ENCODE measurements at regions not wholly inside any gene's neighbourhood (a gene's known extent, or its start where the extent isn't known, plus 50 kb on each side); places are given as distances from the start of the nearest gene placed in this dataset.

GRCh38 chr15:69784798-69785566 is 312.7 kb downstream of the TLE3 start:
- TF ChIP-seq CTCF (IDR thresholded peaks at IDR 0.05): no peak
- H3K27ac ChIP-seq: no peak overlapping the region
- intact Hi-C loops (cut with DNase I): no loop called here
- H3K4me3 ChIP-seq: no peak overlapping the region
- no peaks in the 10 kb centered on the region for H3K4me1 ChIP-seq
- H3K27me3 ChIP-seq: no peaks in the 10 kb centered on the region
- H3K36me3 ChIP-seq: no peaks in the 10 kb centered on the region
- H3K9me3 ChIP-seq: no peaks in the 10 kb centered on the region
- no peak for DNase-seq (ENCODE audit: low spot score in 2 of 2)

GRCh38 chr15:69786136-69786701 is 311.5 kb downstream of the TLE3 start:
- Histone ChIP-seq H3K4me1 (no peaks in the 10 kb centered on the region), H3K9me3 (no peaks in the 10 kb centered on the region), H3K27me3 (no peaks in the 10 kb centered on the region), H3K27ac (no peak overlapping the region), H3K36me3 (no peaks in the 10 kb centered on the region), H3K4me3 (no peak overlapping the region)
- no peak for TF ChIP-seq CTCF (IDR thresholded peaks at IDR 0.05)
- peak in 1 of 2 donors; percentile 51 for DNase-seq (ENCODE audit: low spot score in 2 of 2)
- intact Hi-C loops (cut with DNase I): no loop called here

GRCh38 chr15:69787791-69788190 is 309.9 kb downstream of the TLE3 start:
- intact Hi-C loops (cut with DNase I): no loop called here
- peak in 1 of 2 donors; percentile 44 for DNase-seq (ENCODE audit: low spot score in 2 of 2)

GRCh38 chr15:69789648-69790393 is 307.9 kb downstream of the TLE3 start:
- Histone ChIP-seq H3K27ac (no peak overlapping the region), H3K4me1 (peaks cover 0 to 14% of the 10 kb centered on the region in 2 donors), H3K4me3 (no peak overlapping the region), H3K36me3 (no peaks in the 10 kb centered on the region), H3K9me3 (no peaks in the 10 kb centered on the region), H3K27me3 (no peaks in the 10 kb centered on the region)
- DNase-seq (ENCODE audit: low spot score in 2 of 2): peak in 1 of 2 donors; percentile 28
- TF ChIP-seq CTCF (IDR thresholded peaks at IDR 0.05): no peak
- intact Hi-C loops (cut with DNase I): loop anchor here (5.0 to 10.0 kb wide), 2 partner anchors 193 to 235 kb away; no protein-coding TSS in a partner anchor

More at GRCh38 chr15:69787791-69788190, 309.9 kb downstream of the TLE3 start:
- Histone ChIP-seq H3K36me3 (no peaks in the 10 kb centered on the region), H3K4me3 (no peak overlapping the region), H3K27ac (no peak overlapping the region), H3K27me3 (no peaks in the 10 kb centered on the region), H3K4me1 (no peaks in the 10 kb centered on the region), H3K9me3 (no peaks in the 10 kb centered on the region)
- no peak for TF ChIP-seq CTCF (IDR thresholded peaks at IDR 0.05)

GRCh38 chr15:69790632-69791031 is 307.1 kb downstream of the TLE3 start:
- Histone ChIP-seq H3K4me1 (peaks cover 0 to 21% of the 10 kb centered on the region in 2 donors), H3K36me3 (no peaks in the 10 kb centered on the region), H3K27me3 (no peaks in the 10 kb centered on the region), H3K9me3 (no peaks in the 10 kb centered on the region), H3K27ac (no peak overlapping the region), H3K4me3 (no peak overlapping the region)
- DNase-seq (ENCODE audit: low spot score in 2 of 2): peak in 1 of 2 donors; percentile 41
- intact Hi-C loops (cut with DNase I): loop anchor here (5.0 to 10.0 kb wide), 2 partner anchors 193 to 236 kb away; no protein-coding TSS in a partner anchor
- TF ChIP-seq CTCF (IDR thresholded peaks at IDR 0.05): no peak
